NCI-H82 treated with DMSO at 0.1 percent for 48 hours (cell line): ENCODE measurements at regions not wholly inside any gene's neighbourhood (a gene's known extent, or its start where the extent isn't known, plus 50 kb on each side); places are given as distances from the start of the nearest gene placed in this dataset.

Source experiments
- DNase-seq: peaks from one replicate; lab custom pipeline; 2025; ENCODE audit not compliant: unreplicated experiment; lab: John Stamatoyannopoulos, UW

DNA sequence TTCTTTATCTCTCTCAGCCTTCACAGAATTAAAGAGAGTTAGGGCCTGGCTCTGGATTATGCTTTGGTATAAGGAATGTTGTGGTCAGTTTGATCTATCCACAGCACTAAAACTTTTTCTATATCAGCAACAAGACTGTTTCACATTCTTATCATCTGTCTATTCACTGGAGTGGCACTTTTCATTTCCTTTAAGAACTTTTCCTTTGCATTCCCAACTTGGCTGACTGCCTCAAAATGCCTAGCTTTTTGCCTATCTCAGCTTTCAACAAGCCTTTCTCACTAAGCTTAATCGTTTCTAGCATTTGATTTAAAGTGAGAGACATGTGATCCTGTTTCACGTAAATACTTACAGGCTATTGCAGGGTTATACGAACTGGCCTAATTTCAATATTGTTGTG, 471.8 kb downstream of the GBE1 start:
- DNase-seq = no peak

DNA sequence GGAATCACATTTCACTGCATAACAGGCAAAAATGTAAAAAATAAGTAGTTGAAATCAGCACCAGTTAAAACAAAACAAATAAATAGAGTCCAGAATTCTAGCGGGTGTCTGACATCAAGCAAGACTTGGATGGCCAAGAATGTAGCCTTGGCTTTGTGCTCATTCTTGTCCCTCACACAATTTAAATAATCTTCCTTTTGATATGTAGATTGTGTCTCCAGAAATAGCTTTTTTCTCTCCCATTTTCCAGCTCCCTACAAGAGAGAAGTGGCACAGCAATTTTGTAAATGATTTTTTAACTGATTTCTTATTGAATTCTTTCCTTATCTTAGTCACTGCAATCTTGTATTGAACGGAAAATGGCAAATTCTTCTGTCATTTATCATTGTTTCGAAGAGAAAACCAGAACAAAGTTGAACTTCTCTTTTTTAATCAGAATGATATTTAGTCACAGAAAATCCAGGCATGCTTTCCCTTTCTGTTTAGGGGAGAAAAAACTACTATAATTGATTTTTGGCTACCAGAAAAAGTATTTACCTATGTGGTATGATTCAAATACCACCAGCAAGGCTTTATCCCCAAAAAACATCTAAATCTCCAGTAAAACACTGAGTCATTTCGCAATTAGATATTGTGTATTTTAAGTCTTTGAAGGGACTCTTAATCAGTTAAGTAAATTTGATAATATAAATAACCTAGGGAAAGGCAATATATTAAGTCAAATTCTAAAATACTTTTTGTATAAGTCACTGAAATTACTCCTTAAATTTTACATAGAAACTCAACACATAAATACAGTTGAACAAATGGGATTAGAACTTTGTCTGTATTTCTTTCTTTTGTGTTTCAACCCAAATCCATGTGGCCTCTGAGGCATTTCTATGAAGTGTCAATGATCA, 481.7 kb downstream of the GBE1 start:
- no peak for DNase-seq

DNA sequence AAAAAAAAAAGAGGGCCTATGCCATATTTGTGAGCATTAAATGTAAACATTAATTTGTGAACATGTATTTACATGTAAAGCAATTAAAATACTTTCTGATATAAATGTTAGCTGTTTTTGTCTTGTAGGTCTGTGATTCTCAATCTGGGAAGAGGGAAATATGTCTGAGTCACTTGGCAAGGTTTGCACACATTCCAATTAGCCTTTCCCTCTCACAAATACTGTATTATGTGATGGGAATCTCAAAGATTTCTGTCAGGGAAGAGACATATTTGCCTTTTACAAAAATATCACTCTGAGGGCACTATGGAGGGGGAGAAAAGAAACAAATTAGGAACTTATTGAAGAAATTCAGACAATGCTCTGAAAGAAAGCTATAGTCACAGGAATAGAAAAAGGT, 483.6 kb downstream of the GBE1 start:
- no peak for DNase-seq

DNA sequence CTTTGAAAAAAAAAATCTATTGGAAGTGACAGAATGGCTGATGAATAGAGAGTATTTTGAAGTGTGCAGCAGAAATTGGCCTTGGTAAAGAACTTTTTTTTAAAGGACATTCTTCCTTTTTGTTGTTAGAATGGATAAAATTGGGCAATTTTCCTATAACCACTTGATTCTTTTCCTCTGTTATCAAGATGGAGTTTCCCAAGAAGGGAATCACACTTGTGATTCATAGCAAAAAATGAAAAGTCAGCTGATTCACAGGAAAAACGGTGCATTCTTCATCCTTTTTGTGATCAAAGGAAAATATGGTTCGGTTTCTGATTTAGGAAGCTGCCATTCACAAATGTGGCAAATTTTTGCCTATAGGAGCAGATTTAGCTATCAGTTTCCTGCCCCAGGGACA, 486.8 kb downstream of the GBE1 start:
- DNase-seq = no peak

- DNase-seq = no peak
Observed at GRCh38 chr3:81270603-81271379, 490.7 kb downstream of the GBE1 start.

- no peak for DNase-seq
Observed at GRCh38 chr3:81268526-81268925, 492.9 kb downstream of the GBE1 start.

DNA sequence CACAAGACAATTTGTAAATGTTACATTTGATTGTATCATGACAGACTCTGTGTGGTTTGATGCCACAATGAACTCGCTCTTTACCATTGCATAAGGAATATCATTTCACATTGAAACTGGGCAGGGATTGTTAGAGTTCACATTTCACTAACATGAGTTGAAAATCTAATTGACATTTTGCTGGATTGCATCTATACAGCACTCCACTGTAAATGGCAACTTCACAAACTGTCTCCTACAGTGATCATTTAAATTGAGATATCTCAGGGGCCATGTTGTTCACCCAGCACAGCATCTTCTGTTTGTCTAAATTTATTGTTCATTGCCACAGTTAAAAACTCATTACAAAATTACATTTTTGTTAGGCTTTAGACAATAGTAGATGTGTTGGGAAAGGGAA, 499.4 kb downstream of the GBE1 start:
- no peak for DNase-seq

GRCh38 chr3:81255463-81255862, 506.0 kb downstream of the GBE1 start:
- DNase-seq = no peak

DNA sequence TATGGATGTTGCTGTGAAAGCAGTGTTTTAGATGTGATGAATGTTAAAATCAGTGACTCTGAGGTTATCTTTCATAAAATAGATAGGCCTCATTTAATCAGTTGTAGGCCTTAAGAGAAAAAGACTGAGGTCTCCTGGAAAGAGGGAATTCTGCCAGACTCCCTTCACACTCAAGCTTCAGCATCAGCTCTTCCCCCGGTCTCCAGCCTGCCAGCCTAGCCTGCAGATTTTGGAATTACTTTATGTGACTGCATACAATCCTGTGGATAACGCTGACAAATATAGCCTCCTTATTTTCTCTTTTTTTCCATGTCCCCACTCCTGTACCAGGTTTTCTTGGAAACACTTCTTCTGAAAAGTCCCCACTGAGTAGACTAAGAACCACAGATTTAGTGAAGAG, 510.3 kb downstream of the GBE1 start:
- DNase-seq = no peak

DNA sequence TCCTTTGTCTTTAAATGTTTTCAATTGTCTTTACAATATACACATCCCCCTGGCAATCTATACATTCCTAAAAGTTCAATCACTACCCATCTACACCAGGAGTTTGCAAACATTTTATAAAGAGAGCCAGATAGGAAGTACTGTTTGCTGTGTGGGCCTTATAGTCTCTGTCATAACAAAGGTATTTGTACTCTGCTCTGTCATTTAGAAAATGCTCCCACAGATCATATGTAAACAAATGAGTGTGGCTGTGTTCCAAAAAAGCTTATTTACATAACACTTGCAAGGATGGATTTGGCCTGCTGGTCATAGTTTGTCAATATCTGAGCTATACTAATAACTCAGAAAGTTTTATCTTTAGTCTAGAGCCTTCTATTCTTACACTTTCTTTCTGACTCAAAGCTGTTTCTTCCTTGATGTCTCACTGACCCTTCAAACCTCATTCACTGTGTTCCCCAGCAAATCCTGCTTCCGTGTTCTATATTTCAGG, 511.9 kb downstream of the GBE1 start:
- DNase-seq = no peak

DNA sequence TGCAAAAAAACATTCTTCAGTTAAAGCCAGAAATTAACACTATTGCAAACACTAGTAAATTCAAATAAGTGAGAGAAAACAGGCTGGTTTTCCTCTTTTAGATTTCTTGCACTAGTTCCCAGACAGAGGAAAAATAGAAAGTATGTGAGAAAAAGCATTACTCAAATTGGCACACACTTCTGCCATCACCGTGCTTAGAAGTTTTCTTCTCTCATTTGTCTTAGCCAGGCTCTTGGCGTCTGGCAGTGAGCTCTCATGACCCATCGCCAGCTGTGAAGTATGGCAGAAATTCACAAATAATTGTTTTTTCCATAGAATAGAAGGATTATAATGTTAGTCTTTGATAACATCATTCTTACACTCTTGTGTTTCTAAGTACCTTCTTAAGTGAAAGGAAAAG, 515.9 kb downstream of the GBE1 start:
- no peak for DNase-seq

DNA sequence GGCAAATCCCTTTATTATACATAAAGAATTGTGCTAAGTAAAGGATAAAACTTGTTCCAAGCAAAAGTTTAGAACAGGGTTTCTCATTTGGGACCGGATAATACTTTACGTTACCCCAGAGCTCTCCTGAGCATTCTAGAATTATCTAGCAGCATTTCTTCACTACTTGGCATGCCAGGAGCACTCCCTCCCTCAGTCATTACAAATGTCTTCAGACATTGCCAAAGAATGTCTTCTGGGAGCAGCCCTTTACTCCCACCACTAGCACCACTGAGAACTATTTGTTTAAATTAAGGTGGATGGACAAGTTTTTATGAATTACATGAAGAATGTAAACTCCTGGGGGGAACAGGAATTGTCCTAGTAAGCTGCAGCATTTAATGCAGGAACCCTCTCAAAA, 516.4 kb downstream of the GBE1 start:
- DNase-seq = no peak

DNA sequence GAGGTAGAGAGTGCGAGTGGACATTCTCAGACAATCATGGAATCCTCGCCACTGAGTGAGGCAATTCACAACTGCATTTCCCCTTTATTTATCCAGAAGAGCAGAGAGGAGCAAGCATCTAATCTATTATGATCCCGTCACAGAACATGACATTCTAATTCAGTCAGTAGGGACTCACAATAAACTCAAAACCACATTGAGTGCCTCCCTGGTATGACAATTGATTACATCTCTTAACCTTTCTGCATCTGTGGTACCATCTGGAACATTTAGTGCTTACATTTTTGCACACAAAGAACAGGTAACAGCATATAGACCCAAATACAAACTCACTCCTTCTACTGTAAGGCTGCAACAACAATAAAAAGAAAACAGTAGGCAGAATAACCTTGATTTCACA, 517.2 kb downstream of the GBE1 start:
- no peak for DNase-seq

DNA sequence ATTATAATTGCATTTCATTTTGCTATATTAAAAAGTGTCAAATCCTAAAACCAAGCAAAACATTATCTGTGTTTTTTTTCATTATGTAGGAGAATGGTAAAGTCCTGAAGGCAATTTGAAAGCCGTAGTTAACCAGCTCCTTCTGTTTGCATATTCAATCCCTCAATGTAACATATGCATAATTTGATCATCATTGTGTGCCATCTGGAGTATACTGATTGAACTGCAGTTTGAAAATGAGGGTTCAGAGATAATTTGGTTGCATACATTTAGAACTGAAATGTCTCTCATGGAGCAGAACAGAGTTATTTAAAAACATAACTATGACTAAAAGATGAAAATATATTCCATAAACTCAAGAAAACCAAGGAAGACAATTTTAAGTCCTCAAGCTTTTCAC, 518.6 kb downstream of the GBE1 start:
- no peak for DNase-seq

- DNase-seq = no peak
Observed at GRCh38 chr3:81237181-81237580, 524.3 kb downstream of the GBE1 start.

- DNase-seq = peak; percentile 33
Observed at GRCh38 chr3:81218023-81218422, 543.4 kb downstream of the GBE1 start.

DNA sequence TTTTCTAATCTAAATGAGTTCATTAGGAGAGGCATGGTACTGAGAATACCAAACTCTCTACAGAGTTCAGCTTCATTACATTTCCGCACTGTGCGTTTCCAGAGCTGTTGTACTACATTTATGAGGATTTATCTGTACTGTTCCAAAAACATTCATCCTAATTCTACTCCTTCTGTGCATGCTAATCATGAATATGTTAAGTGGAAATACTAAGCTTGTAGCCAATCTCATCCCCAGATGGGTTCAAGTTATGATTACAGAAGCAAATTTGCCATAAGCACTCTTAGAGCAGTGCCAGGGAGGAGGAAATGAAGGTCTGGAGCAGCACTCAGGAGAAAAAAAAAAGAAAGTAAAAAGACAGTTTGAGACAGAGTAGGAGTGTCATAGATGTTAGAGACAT, 544.3 kb downstream of the GBE1 start:
- no peak for DNase-seq

GRCh38 chr3:81216192-81216591, 545.3 kb downstream of the GBE1 start:
- DNase-seq = no peak

DNA sequence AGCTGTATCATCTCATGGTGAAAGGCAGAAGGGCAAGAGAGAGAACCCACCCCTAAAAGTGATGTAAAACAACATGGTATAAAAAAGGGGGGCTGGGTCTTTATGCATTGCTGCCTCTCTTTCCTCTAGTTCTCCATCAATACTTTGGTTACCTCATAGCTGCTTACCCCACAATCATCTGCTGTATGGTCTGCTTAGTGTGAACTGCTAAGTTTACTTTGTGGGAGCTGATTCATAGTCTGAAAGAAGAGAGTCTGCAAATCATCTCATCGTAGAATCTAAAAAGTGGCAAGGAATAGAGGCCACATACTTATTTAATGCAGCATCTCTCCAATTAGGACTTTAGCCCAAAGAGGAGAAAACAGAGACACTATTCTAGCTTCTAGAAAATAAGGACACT, 546.8 kb downstream of the GBE1 start:
- no peak for DNase-seq

- no peak for DNase-seq
Observed at GRCh38 chr3:81199587-81199986, 561.9 kb downstream of the GBE1 start.

DNA sequence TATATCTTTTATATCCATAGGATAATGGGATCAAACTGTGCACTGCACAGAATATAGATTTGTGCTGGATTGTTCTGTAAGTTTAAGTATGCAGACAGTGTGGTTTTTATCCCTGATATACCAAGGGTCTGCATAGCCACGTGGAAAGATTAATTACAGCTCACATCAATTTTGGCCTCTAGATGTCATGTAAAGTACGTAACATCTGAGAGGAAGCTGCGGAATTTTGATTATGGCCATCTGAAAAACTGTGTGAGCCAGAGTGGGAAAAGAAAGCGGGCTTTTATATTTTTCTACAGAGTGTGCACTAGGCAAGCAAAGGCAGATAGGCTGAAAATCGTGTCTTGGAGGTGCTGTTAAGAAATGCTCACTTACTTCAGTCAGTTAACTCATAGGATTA, 562.7 kb downstream of the GBE1 start:
- DNase-seq = no peak

- DNase-seq = no peak
Observed at GRCh38 chr3:81198216-81198615, 563.2 kb downstream of the GBE1 start.
